IPS-18a (cell line): ENCODE measurements at regions not wholly inside any gene's neighbourhood (a gene's known extent, or its start where the extent isn't known, plus 50 kb on each side); places are given as distances from the start of the nearest gene placed in this dataset.
"Not testable (repeated sequence)": the region's sequence is repeated elsewhere in the genome, so short reads cannot be mapped to it uniquely, and the experiment has no call there.

Source experiments
- H3K27ac ChIP-seq: one replicate; pipeline ENCODE4 v1.5.1; 2013; ENCODE audit warnings: low read length
- H3K27me3 ChIP-seq: one replicate; pipeline ENCODE4 v1.6.1; 2013; ENCODE audit warnings: mild to moderate bottlenecking, low read length; ENCODE audit not compliant: control insufficient read depth, insufficient read depth
- H3K36me3 ChIP-seq: one replicate; pipeline ENCODE4 v1.6.1; 2013; ENCODE audit warnings: low read depth, low read length; ENCODE audit not compliant: control insufficient read depth
- H3K4me1 ChIP-seq: one replicate; pipeline ENCODE4 v1.6.1; 2013; ENCODE audit warnings: low read depth, low read length; ENCODE audit not compliant: control insufficient read depth
- H3K4me3 ChIP-seq: one replicate; pipeline ENCODE4 v1.5.1; 2013; ENCODE audit warnings: low read length
- H3K9ac ChIP-seq: one replicate; pipeline ENCODE4 v1.6.1; 2013; ENCODE audit warnings: mild to moderate bottlenecking, low read length, moderate library complexity
- H3K9me3 ChIP-seq: one replicate; pipeline ENCODE4 v1.6.1; 2013; ENCODE audit warnings: low read depth, low read length; ENCODE audit not compliant: control insufficient read depth

GRCh38 chr2:133993160-133993559 lies 260.7 kb upstream of the MGAT5 start:
- H3K4me1 ChIP-seq: no peaks in the 10 kb centered on the region
- no peaks in the 10 kb centered on the region for H3K27me3 ChIP-seq
- H3K4me3 ChIP-seq: no peak overlapping the region
- no peaks in the 10 kb centered on the region for H3K9me3 ChIP-seq
- no peak overlapping the region for H3K27ac ChIP-seq
- H3K9ac ChIP-seq: no peak overlapping the region
- H3K36me3 ChIP-seq: no peaks in the 10 kb centered on the region

- not testable (repeated sequence) for H3K9me3 ChIP-seq, H3K36me3 ChIP-seq, H3K27ac ChIP-seq, H3K4me3 ChIP-seq, H3K4me1 ChIP-seq, H3K27me3 ChIP-seq, H3K9ac ChIP-seq
Observed at GRCh38 chr2:133998726-133999125, 255.1 kb upstream of the MGAT5 start.

- Histone ChIP-seq H3K4me1 (no peaks in the 10 kb centered on the region), H3K36me3 (no peaks in the 10 kb centered on the region), H3K27ac (no peak overlapping the region), H3K9ac (no peak overlapping the region), H3K9me3 (no peaks in the 10 kb centered on the region), H3K4me3 (no peak overlapping the region), H3K27me3 (no peaks in the 10 kb centered on the region)
Observed at GRCh38 chr2:134002391-134002790, 251.5 kb upstream of the MGAT5 start.

- Histone ChIP-seq H3K4me3 (no peak overlapping the region), H3K9me3 (no peaks in the 10 kb centered on the region), H3K9ac (no peak overlapping the region), H3K27ac (no peak overlapping the region), H3K36me3 (no peaks in the 10 kb centered on the region), H3K4me1 (no peaks in the 10 kb centered on the region), H3K27me3 (no peaks in the 10 kb centered on the region)
Observed at GRCh38 chr2:134002921-134003320, 251.0 kb upstream of the MGAT5 start.

DNA sequence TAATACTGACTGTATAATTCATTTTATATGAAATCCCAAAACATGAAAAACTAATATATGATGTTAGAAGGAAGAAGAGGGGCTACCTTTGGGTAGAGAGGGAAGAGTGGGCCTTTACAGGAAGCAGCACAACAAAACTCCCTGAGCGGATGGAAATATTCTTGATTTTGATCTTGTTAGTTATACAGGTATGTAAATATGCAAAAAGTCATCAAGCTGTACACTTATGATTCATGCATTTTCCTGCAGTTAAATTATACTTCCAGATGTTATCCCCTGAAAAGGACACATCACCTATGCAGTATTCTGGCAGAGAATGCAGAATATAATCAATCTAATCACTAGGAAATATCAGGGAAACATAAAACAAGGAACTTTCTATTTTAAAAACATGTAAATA lies 249.4 kb upstream of the MGAT5 start:
- no peak overlapping the region for H3K9ac ChIP-seq
- no peaks in the 10 kb centered on the region for H3K9me3 ChIP-seq
- H3K4me3 ChIP-seq: no peak overlapping the region
- H3K27me3 ChIP-seq: no peaks in the 10 kb centered on the region
- H3K27ac ChIP-seq: no peak overlapping the region
- H3K36me3 ChIP-seq: no peaks in the 10 kb centered on the region
- no peaks in the 10 kb centered on the region for H3K4me1 ChIP-seq

- Histone ChIP-seq H3K36me3 (no peaks in the 10 kb centered on the region), H3K4me3 (no peak overlapping the region), H3K9me3 (no peaks in the 10 kb centered on the region)
Observed at GRCh38 chr2:134008837-134009236, 245.0 kb upstream of the MGAT5 start.

GRCh38 chr2:134009440-134009839 lies 244.4 kb upstream of the MGAT5 start:
- no peaks in the 10 kb centered on the region for H3K4me1 ChIP-seq
- no peaks in the 10 kb centered on the region for H3K36me3 ChIP-seq
- H3K9me3 ChIP-seq: no peaks in the 10 kb centered on the region
- H3K27me3 ChIP-seq: no peaks in the 10 kb centered on the region
- no peak overlapping the region for H3K4me3 ChIP-seq
- H3K27ac ChIP-seq: no peak overlapping the region
- no peak overlapping the region for H3K9ac ChIP-seq

More at GRCh38 chr2:134008837-134009236, 245.0 kb upstream of the MGAT5 start:
- Histone ChIP-seq H3K27me3 (no peaks in the 10 kb centered on the region), H3K9ac (no peak overlapping the region), H3K4me1 (no peaks in the 10 kb centered on the region), H3K27ac (no peak overlapping the region)

- not testable (repeated sequence) for H3K4me3 ChIP-seq
Observed at GRCh38 chr2:134009906-134010305, 244.0 kb upstream of the MGAT5 start.

DNA sequence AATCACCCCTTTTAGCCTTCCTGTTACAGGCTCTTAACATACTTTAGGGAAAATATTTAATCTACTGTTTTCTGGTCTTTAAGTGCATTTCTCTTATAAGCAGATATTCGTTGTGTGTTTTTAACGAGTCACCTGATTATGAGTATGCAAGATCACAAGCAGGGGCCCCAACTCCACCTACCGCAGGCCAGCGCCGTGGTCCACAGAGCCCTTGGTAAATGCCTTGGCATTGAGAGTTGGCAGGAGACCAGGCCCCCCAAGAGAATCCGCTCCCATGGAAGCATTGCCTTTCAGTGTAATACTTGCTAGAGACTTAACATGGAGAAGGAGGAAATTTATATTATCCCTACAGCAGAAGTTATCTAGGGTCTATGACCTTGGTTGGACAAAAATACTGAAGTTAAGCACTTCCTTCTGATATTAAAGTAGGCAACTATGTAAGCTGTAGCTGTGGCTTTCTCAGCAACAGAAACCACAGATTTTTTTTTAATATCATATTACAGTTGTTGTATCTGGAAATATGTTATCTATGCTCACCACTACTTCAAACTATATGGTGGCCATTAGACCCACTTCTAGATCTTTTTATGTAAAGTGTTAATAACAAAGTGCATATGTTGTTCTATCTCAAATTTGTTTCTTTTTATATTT lies 241.8 kb upstream of the MGAT5 start:
- no peaks in the 10 kb centered on the region for H3K4me1 ChIP-seq
- H3K36me3 ChIP-seq: no peaks in the 10 kb centered on the region
- no peak overlapping the region for H3K27ac ChIP-seq
- H3K9ac ChIP-seq: no peak overlapping the region
- no peaks in the 10 kb centered on the region for H3K27me3 ChIP-seq
- H3K9me3 ChIP-seq: no peaks in the 10 kb centered on the region
- H3K4me3 ChIP-seq: no peak overlapping the region

More at GRCh38 chr2:134009906-134010305, 244.0 kb upstream of the MGAT5 start:
- H3K9me3 ChIP-seq, H3K4me1 ChIP-seq, H3K9ac ChIP-seq, H3K27ac ChIP-seq, H3K27me3 ChIP-seq, H3K36me3 ChIP-seq: not testable (repeated sequence)

DNA sequence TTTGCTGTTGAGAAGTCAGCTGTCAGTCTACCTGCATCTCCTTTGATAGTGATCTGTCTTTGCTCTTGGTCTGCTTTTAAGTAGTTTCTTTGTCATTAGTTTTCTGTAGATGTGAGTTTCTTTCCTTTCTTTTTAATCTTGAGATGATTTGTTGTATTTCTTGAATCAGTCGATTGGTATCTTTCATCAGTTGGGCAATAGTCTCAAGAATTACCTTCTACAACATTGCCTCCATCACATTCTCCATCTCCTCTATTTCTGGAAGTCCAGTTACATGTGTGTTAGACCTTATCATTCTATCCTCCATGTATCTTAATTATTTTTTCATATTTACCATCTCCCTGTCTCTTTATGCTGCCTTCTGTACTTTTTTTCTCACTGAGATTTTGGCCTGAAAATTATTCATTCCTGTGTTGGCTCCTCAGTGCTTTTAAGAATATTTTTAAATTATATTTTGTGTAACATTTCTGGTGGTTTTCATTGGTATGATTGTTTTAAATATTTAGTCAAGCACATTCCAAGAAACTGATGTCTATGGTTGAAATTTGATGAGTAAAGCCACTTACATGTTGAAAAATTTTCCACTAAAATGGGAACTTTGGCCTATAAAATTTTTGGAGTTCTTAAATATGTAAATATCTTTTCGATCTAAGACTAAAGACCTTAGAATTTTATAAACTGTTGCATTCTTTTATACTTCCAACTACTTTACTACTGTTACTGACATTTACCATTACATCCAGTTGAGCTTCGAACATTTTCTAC lies 239.5 kb upstream of the MGAT5 start:
- Histone ChIP-seq H3K27ac (no peak overlapping the region), H3K4me3 (no peak overlapping the region), H3K27me3 (no peaks in the 10 kb centered on the region), H3K36me3 (no peaks in the 10 kb centered on the region), H3K9me3 (no peaks in the 10 kb centered on the region), H3K9ac (no peak overlapping the region), H3K4me1 (peaks cover 8% of the 10 kb centered on the region)

GRCh38 chr2:134019871-134020270 lies 234.0 kb upstream of the MGAT5 start:
- Histone ChIP-seq H3K9me3 (no peaks in the 10 kb centered on the region), H3K4me1 (peaks cover 13% of the 10 kb centered on the region), H3K27me3 (no peaks in the 10 kb centered on the region), H3K36me3 (no peaks in the 10 kb centered on the region), H3K27ac (no peak overlapping the region), H3K9ac (no peak overlapping the region), H3K4me3 (no peak overlapping the region)

DNA sequence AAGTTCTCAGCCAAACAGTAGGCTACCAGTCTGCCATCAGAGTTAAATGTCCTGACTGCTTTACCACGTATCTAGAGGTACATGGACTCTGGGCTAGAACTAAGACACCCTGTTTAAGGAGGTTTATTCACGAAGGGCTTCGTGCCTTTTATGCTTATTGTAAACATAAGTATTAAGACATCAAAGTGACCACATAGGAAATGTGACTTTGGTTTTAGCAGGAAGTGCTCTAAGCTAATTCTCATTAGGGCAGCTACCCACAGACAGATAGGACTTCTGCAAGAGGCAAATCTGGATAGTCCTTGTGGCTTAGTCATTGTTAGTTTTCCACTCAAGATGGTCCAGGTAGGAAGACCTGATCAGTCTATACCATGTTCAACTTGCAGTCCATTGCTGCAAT lies 233.3 kb upstream of the MGAT5 start:
- Histone ChIP-seq H3K36me3 (no peaks in the 10 kb centered on the region), H3K9me3 (no peaks in the 10 kb centered on the region), H3K4me3 (no peak overlapping the region), H3K27ac (no peak overlapping the region), H3K9ac (no peak overlapping the region), H3K27me3 (no peaks in the 10 kb centered on the region), H3K4me1 (peaks cover 13% of the 10 kb centered on the region)
